GM19099 (cell line): ENCODE measurements at regions not wholly inside any gene's neighbourhood (a gene's known extent, or its start where the extent isn't known, plus 50 kb on each side); places are given as distances from the start of the nearest gene placed in this dataset.

ENCODE experiments used
- POLR2A ChIP-seq: IDR thresholded peaks from 3 replicates; pipeline ENCODE4 v1.6.1; 2011; ENCODE audit warnings: low read depth; ENCODE audit not compliant: insufficient read length; ENCODE audit errors: extremely low read depth

- no peak for TF ChIP-seq POLR2A
These were observed 162.2 kb upstream of the TNRC6C start for GRCh38 chr17:77796176-77796860.

GRCh38 chr17:77798031-77798430 is 160.5 kb upstream of the TNRC6C start:
- TF ChIP-seq POLR2A: no peak

DNA sequence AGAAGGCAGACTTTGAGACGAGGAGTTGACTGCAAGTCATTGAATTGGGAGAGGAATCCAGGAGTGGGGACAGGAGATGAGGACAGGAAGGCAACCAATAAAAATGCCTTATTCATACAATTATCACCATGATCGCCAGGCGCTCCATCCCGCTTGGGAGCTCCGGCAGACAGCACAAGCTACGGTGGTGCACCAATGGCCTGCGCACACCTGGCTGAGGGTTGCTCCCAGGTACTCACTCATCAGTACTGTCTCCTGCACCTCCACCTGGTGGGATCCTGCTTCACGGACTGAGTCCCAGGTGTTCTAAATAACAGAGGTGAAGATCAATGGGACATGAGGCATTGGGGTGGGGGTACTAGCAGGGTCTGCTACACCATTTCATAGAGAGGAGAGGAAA is 160.0 kb upstream of the TNRC6C start:
- no peak for TF ChIP-seq POLR2A

DNA sequence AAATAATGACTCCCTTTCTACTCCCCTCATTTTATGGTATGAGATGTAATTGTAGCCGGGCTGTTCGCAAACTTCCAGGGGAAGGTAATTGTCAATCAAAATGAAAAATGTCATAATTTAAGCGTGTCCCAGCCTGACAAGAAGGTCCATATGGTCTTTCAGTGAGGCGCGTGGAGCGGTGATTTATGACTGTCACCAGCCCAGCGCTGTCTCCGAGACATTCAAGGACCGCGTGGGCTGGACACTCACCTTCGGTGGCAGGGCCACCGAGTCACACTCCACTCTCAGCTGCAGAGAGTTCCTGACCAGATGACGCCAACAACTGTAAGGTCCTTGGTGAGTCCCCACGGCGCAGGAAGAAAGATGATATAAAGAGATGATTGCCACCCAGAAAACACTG is 157.7 kb upstream of the TNRC6C start:
- no peak for TF ChIP-seq POLR2A

DNA sequence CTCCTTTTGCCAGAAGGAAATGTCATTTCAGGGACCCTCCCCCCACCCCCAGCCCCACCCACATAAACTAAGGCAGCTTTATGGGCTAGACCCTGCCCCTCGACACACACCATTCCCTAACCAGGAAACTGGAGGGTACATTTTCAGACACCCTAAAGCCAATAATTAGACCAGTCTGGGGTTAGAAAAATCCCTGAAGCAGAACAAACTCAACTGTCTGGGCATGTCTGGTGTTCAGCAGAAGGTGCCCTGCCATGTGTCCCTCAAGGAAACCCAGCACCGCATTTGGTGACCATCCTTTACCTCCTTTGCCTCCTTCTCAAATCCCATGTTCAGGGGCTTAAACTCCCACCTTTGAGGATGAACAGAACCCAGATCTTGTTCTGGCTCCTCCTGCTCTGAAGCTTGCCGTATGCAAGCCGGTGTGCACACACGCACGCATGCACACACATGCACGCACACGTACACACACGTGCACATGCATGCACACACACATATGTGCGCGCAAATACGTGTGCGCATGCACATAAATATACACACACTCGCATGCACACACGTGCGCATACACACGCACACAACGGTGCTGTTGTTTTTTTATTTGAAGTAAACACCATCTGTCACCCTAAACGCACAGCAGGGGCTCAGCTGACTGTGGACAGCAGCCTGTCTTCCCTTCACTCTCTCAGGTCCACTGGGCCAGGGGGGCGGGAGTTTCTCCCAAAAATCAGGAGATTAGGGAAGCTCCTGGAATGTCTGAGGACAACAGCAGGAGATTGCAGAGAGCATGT is 156.8 kb upstream of the TNRC6C start:
- no peak for TF ChIP-seq POLR2A

DNA sequence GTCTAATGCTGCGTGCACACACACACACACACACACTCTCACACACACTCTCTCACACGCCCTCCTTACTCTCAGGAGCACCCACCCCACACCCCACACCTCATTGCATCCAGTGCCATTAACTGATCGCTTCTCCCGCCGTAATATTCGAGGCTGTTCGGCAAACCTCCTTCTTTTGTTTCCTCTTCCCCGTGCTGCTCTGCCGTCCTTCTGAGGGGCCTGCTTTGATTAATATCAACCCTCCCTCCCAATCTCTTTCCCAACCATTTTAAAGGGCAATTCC is 156.2 kb upstream of the TNRC6C start:
- TF ChIP-seq POLR2A: no peak

DNA sequence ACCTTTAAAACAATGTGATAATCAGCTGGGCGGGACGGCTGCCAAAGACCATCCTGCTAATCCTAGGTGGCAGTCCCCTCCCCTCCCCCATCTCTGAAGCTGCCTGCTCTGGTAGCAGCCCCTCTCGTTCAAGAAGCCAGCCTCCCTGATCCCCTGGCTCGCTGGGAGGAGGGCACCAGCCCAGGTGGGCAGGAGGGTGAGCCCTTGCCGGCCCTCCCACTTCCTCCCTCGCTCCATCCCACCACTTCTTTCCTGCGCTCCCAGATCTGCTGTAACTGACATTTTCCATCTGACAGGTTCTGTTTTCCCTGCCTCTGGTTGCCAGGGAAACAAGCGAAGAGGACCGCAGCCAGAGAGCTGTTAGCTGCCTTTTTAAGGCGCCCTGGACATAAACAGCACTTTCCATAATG is 155.7 kb upstream of the TNRC6C start:
- TF ChIP-seq POLR2A: no peak

- no peak for TF ChIP-seq POLR2A
These were observed 154.8 kb upstream of the TNRC6C start for GRCh38 chr17:77803726-77804125.

- no peak for TF ChIP-seq POLR2A
These were observed 153.6 kb upstream of the TNRC6C start for GRCh38 chr17:77804796-77805426.

- TF ChIP-seq POLR2A: no peak
These were observed 151.3 kb upstream of the TNRC6C start for GRCh38 chr17:77807051-77807745.

DNA sequence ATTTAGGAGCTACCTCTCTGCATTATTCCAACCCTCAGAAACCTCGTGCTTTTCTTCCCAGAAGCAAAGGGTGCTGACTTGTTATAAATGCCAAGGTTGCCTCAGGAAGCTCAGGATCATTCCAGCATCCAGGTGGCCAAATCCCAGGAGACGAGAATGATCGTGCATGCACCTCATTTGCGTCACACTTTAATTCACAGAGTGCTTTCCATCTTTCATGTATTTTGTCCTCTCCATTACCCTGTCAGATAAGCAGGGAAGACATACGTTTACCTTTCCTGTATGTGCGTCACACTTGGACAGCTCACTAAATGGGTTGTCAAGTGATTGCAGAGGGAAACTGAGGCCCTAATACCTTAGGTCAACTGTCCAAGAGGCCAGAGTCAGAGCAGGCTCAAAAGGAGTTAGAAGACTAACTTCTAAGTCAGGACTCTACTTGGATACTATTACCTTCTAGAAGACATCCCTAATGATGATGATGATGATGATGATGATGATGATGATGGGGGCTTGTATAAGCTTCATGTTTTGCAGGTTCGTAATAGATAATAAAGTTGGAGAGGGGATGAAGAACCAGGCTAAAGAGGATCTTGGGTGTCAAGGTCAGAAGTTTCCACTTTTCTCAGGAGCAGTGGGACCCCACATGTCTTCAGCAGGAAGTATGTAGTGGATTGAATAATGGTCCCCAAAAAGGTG is 150.6 kb upstream of the TNRC6C start:
- TF ChIP-seq POLR2A: no peak

GRCh38 chr17:77808686-77809425 is 149.6 kb upstream of the TNRC6C start:
- no peak for TF ChIP-seq POLR2A

DNA sequence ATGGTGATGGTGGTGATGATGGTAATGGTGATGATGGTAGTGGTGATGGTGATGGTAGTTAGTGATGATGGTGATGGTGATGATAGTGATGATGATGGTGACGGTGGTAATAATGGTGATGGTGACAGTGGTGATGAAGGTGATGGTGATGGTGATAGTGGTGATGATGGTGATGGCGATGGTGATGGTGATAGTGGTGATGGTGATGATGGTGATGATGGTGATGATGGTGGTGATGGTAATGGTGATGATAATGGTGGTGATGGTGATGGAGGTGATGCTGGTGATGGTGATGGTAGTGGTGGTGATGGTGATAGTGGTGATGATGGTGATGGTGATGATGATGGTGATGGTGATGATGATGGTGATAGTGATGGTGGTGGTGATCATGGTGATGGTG is 148.7 kb upstream of the TNRC6C start:
- TF ChIP-seq POLR2A: no peak

DNA sequence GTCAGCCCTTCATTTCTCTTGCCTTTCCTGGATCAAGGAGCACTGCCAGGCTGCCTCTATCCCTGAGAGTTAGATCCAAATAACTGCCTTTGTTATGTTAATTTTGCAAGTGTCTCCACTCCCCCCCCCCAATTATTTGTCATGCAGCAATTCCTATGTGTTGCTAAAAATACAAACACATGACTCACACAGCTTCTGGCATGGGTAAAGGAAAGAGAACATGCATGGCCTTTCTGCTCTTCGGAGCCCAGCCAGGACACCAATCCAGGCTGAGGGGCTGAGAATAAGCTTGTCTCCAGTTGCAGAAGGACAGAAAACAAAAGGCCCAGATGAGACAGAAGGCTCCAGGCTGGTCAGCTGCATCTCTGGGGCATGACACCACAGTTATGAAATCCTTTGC is 148.0 kb upstream of the TNRC6C start:
- TF ChIP-seq POLR2A: no peak
